Heart left ventricle (tissue), 16 donors: ENCODE measurements at regions not wholly inside any gene's neighbourhood (a gene's known extent, or its start where the extent isn't known, plus 50 kb on each side); places are given as distances from the start of the nearest gene placed in this dataset.

ENCODE experiments used
- ATAC-seq, 4 donors: fragments of 200-7000 bp; cut with Tn5 transposase; one replicate each; pipeline ENCODE4 v1.9.1; 2020 to 2022; ENCODE audit warnings: moderate library complexity in 4 of 4, mild to moderate bottlenecking in 3 of 4, moderate number of reproducible peaks in 1 of 4
- DNase-seq, 5 donors: peaks; one replicate each; pipeline ENCODE4 v3.0.0-alpha.2; 2020
- H3K27ac ChIP-seq, 12 donors: fragments of 200-600 bp; sonication (generic) in 4 of 12; one replicate each; pipeline versions ENCODE4 v1.5.0 to v1.8.0; 2016 to 2022; ENCODE audit warnings: mild to moderate bottlenecking in 2 of 12
- H3K27me3 ChIP-seq, 9 donors: fragments of 200-600 bp; sonication (generic) in 2 of 9; one replicate each; pipeline versions ENCODE4 v1.5.1 to v1.8.0; 2016 to 2022; ENCODE audit warnings: mild to moderate bottlenecking in 3 of 9
- H3K36me3 ChIP-seq, 9 donors: fragments of 200-600 bp; sonication (generic) in 2 of 9; one replicate each; pipeline versions ENCODE4 v1.5.0 to v1.8.0; 2018 to 2022; ENCODE audit warnings: mild to moderate bottlenecking in 2 of 9
- H3K4me1 ChIP-seq, 12 donors: fragments of 200-600 bp; sonication (generic) in 4 of 12; one replicate each; pipeline versions ENCODE4 v1.5.0 to v1.8.0; 2016 to 2022; ENCODE audit warnings: mild to moderate bottlenecking in 3 of 12
- H3K4me3 ChIP-seq, 12 donors: fragments of 200-600 bp; sonication (generic) in 4 of 12; one replicate each; pipeline versions ENCODE4 v1.5.0 to v1.8.0; 2017 to 2022; ENCODE audit warnings: mild to moderate bottlenecking in 9 of 12, moderate library complexity in 4 of 12
- H3K9me3 ChIP-seq, 12 donors: fragments of 200-600 bp; sonication (generic) in 4 of 12; one replicate each; pipeline versions ENCODE4 v1.5.0 to v1.8.0; 2016 to 2022; ENCODE audit warnings: mild to moderate bottlenecking in 1 of 12
- POLR2A ChIP-seq, 2 donors: fragments of 450-650 bp; IDR thresholded peaks; one replicate each; pipeline ENCODE4 v1.6.1; 2017; ENCODE audit warnings: antibody characterized with exemption in 2 of 2, mild to moderate bottlenecking in 2 of 2, moderate library complexity in 2 of 2
- WGBS, 4 donors: extraction: QIAGEN DNeasy Blood & Tissue Kit in 2 of 4; methylation state at CpG; one replicate each; pipeline versions ENCODE4 v1.1.5 to v1.1.7; 2013 to 2018; 5-methylcytosine and 5-hydroxymethylcytosine counted together
- intact Hi-C, 10 donors: fragments of 100-400 bp; cut with DNase I; formaldehyde crosslinking; loops; one replicate each; pipeline versions ENCODE4 v1.11.1 to v1.14.2; 2022
- TF ChIP-seq, protein P1 (sequence below), 12 donors: fragments of 200-600 bp; sonication (generic) in 4 of 12; IDR thresholded peaks; one replicate each; pipeline versions ENCODE4 v1.5.0 to v1.8.0; 2018 to 2022; ENCODE audit warnings: antibody characterized with exemption in 12 of 12, mild to moderate bottlenecking in 5 of 12
- donor health status: ischemic (EF 13 %, LVEDD 7.1; RV severe dilation, severe dysfunction).
- donor health status: healthy with polysubstance abuse.
- donor health status: DM: no; HTN: yes; CAD: no.
- donor health status: DM: no; HTN: no; CAD: no.
- donor health status: ischemic (EF 25% LVEDD 6.9; RV normal size, moderate dysfunction).
- donor health status: ischemic (EF 25% LVEDD 5.7; RV mildly dilated, moderate dysfunction).
- donor health status: healthy.
- donor health status: DM: yes; HTN: yes; CAD: no.
- donor health status: ischemic (EF 35%, LVEDD 5.7; RV mildly dilated, moderate dysfunction).
- donor health status: nonischemic (EF 11% LVEDD 7.7; RV severe dilation, severe dysfunction).
- donor health status: DM: yes; HTN: yes; CAD: no.
- donor health status: PGD.
- donor health status: ischemic (EF 29% LVEDD 5.4; RV normal size, mild dysfunction).
- donor health status: nonischemic (EF 23%, LVEDD 6.1; RV moderate dilation, normal function).

DNA sequence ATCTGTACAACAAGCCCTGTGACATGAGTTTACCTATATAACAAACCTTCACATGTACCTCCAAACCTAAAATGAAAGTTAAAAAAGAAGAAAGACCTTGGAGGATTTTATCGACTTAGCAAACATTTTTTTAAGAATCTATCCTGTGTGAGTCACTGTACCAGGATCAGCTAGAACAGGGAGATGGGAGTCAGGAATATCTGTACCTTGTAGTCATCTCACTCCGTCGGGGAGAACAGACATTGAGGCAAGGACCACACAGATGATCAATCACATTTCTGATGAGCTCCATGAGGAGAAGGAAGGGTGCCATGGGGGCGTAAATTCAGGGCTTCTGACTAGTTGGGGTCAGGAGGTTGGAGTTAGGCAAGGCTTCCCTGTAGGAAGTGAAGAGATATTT is 310.6 kb downstream of the VRK1 start:
- DNase-seq (no peak), ATAC-seq (no peak)
- Histone ChIP-seq H3K9me3 (peaks cover 0 to 11% (median 2%) of the 10 kb centered on the region in 12 donors), H3K4me3 (no peak overlapping the region), H3K27me3 (peaks cover 0 to 7% (median 0%) of the 10 kb centered on the region in 9 donors), H3K36me3 (no peaks in the 10 kb centered on the region), H3K4me1 (no peaks in the 10 kb centered on the region), H3K27ac (no peak overlapping the region)
- TF ChIP-seq POLR2A (IDR thresholded peaks at IDR 0.05) = no peak
- TF ChIP-seq, protein P1, sequence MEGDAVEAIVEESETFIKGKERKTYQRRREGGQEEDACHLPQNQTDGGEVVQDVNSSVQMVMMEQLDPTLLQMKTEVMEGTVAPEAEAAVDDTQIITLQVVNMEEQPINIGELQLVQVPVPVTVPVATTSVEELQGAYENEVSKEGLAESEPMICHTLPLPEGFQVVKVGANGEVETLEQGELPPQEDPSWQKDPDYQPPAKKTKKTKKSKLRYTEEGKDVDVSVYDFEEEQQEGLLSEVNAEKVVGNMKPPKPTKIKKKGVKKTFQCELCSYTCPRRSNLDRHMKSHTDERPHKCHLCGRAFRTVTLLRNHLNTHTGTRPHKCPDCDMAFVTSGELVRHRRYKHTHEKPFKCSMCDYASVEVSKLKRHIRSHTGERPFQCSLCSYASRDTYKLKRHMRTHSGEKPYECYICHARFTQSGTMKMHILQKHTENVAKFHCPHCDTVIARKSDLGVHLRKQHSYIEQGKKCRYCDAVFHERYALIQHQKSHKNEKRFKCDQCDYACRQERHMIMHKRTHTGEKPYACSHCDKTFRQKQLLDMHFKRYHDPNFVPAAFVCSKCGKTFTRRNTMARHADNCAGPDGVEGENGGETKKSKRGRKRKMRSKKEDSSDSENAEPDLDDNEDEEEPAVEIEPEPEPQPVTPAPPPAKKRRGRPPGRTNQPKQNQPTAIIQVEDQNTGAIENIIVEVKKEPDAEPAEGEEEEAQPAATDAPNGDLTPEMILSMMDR (IDR thresholded peaks at IDR 0.05) = no peak
- intact Hi-C loops = no loop called here
- WGBS, 4 donors = 73 to 84% (median 80%) methylated on average over 4 of the region's 4 CpGs

DNA sequence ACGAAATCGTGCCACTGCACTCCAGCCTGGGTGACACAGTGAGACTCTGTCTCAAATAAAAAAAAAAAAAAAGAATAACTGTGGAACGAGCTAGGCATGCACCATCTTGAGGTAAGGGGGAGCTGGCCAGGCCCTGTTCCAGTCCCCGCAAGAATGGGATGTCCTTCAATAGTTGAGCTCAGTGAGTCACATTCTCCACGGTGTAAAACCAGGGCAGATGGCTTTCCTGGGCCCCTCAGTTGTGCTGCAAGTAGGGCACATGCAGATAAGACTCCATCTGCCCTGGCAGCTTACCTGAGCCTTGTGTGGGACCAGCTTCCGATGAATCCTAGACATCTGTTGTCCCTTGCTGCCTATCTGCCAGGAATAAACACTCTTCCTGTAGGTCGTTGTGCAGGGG is 312.1 kb downstream of the VRK1 start:
- no peak for DNase-seq
- intact Hi-C loops = no loop called here
- ATAC-seq = no peak
- Histone ChIP-seq H3K4me3 (no peak overlapping the region), H3K4me1 (no peaks in the 10 kb centered on the region), H3K27ac (no peak overlapping the region), H3K36me3 (no peaks in the 10 kb centered on the region), H3K9me3 (peaks cover 0 to 11% (median 2%) of the 10 kb centered on the region in 12 donors), H3K27me3 (peaks cover 0 to 7% (median 0%) of the 10 kb centered on the region in 9 donors)
- TF ChIP-seq POLR2A (IDR thresholded peaks at IDR 0.05) = no peak
- TF ChIP-seq, protein P1 (IDR thresholded peaks at IDR 0.05) = no peak
- 67 to 71% (median 70%) methylated on average over 7 of the region's 7 CpGs for WGBS, 4 donors

DNA sequence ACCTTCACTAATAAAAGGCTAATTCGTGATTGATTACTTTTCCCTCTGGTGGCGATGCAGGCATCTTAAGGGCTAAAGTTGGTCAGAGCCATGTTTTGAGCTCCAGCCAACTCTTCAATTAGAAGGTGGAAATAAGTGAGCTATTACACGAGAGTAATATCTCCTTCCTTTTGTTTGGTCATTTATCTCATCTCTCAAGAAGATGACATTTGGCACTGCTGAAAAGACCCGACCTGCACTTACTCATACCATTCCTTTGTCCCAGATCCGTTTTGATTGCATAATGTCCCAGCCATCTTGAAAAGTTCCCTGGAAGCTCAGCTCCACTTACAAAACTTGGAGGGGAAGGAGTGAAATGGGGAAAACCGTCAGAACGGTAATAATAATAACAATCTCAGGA is 316.2 kb downstream of the VRK1 start:
- no peaks in the 10 kb centered on the region for H3K36me3 ChIP-seq
- DNase-seq (no peak), ATAC-seq (no peak)
- peaks cover 0 to 14% (median 0%) of the 10 kb centered on the region in 9 donors for H3K27me3 ChIP-seq
- H3K4me3 ChIP-seq = no peak overlapping the region
- peaks cover 0 to 11% (median 2%) of the 10 kb centered on the region in 12 donors for H3K9me3 ChIP-seq
- no peak for TF ChIP-seq POLR2A (IDR thresholded peaks at IDR 0.05)
- TF ChIP-seq, protein P1 (IDR thresholded peaks at IDR 0.05) = no peak
- no peaks in the 10 kb centered on the region for H3K4me1 ChIP-seq
- WGBS, 4 donors = 52 to 62% (median 56%) methylated on average over 7 of the region's 7 CpGs
- H3K27ac ChIP-seq = no peak overlapping the region
- intact Hi-C loops = no loop called here

DNA sequence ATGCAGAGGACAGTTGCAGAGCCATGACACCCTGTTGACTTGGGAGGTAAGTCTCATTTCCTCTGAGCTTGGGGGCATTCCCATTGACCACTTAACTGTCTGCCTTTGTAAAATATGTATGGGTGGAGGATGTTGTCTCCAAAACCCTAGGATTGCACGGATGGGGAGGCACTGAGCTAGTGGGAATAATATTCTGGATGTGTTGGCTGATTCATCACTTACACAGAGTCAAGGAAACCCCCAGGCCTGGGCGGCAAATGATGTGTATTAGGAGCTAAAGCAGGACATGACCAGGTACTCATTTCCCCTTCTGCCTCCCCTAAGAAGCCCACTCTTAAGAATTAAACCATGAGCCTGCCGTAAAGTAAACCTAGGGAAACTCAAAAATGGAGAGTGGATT is 319.4 kb downstream of the VRK1 start:
- no peaks in the 10 kb centered on the region for H3K9me3 ChIP-seq
- WGBS, 4 donors = 77 to 85% (median 82%) methylated on average over 3 of the region's 3 CpGs
- no peaks in the 10 kb centered on the region for H3K4me1 ChIP-seq
- no peak for DNase-seq
- no peaks in the 10 kb centered on the region for H3K36me3 ChIP-seq
- peaks cover 0 to 14% (median 0%) of the 10 kb centered on the region in 9 donors for H3K27me3 ChIP-seq
- no peak overlapping the region for H3K27ac ChIP-seq
- ATAC-seq = no peak
- TF ChIP-seq POLR2A (IDR thresholded peaks at IDR 0.05) = no peak
- TF ChIP-seq, protein P1 (IDR thresholded peaks at IDR 0.05) = no peak
- H3K4me3 ChIP-seq = no peak overlapping the region
- intact Hi-C loops = no loop called here
